ENCODE measurements at regions not wholly inside any gene's neighbourhood (a gene's known extent, or its start where the extent isn't known, plus 50 kb on each side); places are given as distances from the start of the nearest gene placed in this dataset.
"Not testable (repeated sequence)": the region's sequence is repeated elsewhere in the genome, so short reads cannot be mapped to it uniquely, and the experiment has no call there.

DNA sequence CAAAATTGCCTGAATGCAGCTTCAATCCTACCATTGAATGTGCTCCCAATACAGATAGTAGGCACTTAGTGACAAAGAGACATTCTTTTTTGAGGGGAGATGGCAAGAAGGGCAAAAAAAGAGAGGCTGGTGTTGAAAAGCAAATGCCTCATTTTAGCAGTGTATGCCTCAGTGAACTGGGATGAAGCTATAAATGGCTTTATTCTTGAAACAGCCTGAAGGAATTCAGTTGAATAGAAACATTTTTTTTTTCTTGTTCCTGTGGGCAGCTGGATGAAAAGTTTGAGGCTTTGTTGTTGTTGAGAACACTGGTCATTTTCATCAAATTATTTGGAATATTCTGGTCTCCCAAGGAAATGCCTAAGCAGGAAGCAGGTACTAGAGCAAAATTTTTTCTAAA, 228.9 kb downstream of the RNF144A start:
- no peak for DNase-seq

DNA sequence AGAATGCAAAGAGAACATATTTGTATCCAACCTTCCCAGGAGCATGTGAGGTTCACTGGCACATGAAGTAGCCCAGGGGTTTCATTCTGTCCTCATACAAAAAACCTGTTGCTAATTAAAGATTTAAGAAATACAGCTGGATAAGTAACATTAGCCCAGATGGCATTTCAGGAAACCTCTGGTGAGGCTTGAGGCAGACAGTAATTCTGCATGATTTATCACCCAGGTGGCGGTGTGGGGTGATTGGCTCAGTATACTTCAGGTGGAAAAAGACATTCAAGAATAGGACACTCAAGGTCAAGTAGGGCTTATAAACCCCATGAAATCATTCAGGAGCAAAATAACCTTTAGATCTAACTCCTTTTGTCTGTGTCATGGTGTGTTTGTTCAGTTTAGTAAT, 237.4 kb downstream of the RNF144A start:
- DNase-seq, result peak; percentile 51

DNA sequence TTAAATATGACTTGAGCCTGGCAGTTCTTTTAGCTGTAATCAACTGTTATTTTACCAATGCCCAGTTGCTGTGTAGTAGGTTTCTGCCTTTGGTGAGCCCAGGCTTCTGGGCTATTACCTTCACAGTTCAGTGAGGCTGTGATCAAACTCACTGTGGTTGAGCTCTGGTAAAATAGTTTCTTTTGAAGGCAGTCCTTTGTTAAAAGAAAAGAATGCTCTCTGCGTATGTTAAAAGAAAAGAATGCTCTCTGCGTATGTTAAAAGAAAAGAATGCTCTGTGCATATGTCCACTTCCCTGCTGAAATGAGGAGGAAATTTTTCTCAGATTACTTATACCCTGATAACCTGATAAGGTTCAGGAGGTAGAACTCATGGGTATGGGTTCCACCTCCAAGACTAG, 244.3 kb downstream of the RNF144A start:
- DNase-seq, result no peak

DNA sequence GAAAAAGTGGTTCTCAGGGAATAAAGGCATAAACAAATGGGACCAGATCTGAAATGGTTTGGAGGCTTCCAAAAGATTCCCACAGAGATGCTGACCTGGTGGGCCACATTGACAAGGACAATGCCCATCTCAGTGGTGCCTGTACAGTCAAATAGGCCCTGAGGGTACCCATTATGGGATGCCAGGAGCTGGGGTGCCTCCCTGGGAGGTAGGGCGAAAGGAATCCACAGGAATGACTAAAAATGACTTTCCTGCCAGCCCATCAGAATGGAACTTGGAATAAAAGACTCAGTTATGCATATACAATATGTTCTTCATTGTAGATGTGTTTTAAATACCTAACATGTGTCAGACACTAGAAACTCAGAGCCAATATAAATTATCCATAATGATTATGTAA, 248.5 kb downstream of the RNF144A start:
- no peak for DNase-seq

DNA sequence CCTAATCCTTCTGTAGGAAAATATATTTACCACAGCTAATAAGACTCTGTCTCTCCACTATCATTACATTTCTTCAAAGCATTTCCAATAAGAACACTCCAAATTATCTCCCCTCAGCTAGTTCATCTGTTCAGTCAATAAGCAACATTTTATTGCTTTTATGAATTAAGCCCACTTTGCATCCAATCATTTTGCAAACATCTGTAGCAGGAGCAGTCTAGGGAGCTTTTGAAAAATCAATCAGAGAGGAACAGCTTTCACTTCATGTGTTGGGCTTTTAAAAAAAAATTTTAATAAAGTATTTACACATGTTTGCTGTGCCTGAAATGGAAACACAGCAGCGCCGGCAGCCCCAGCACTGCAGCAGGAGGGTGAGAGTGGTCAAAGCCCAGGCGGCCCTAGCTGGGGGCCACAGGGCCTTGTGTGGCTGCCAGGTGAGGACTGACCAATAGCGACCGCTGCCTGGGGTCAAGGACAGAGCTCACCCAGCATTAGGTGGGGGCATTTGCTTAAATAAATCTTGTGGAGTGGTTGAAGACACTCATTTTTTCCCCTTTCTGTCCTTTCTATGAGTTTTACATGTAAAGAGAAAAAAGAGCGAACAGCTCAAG, 250.7 kb downstream of the RNF144A start:
- DNase-seq, result no peak

DNA sequence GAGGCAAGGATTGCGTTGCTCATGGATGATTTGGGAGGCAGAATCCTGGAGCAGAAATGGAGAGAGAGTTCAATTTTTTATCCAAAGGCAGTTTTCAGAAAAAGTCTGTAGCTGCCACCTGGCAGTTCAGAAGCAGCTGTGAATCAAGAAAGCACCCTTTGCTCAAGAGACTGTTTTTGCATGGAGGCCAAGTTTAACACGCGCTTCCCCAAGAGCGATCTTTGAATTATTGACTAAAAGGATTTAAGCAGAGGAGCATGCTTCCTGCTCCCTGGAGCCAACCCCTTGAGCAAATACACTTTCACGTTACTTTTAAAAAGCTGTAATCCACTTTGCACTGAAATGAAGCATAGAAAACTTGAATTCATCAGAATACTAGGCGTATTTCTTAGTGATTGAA, 252.4 kb downstream of the RNF144A start:
- no peak for DNase-seq

DNA sequence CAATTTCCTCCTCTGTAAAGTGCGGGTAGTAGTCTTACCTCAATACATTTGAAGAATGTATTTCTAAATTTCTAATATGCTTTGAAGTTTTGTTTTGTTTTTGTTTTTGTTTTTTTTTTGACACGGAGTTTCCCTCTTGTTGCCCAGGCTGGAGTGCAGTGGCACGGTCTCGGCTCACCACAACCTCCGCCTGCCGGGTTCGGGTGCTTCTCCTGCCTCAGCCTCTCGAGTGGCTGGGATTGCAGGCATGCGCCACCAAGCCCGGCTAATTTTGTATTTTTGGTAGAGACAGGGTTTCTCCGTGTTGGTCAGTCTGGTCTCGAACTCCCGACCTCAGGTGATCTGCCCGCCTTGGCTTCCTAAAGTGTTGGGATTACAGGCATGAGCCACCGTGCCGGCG, 261.8 kb downstream of the RNF144A start:
- DNase-seq, result not testable (repeated sequence)

DNA sequence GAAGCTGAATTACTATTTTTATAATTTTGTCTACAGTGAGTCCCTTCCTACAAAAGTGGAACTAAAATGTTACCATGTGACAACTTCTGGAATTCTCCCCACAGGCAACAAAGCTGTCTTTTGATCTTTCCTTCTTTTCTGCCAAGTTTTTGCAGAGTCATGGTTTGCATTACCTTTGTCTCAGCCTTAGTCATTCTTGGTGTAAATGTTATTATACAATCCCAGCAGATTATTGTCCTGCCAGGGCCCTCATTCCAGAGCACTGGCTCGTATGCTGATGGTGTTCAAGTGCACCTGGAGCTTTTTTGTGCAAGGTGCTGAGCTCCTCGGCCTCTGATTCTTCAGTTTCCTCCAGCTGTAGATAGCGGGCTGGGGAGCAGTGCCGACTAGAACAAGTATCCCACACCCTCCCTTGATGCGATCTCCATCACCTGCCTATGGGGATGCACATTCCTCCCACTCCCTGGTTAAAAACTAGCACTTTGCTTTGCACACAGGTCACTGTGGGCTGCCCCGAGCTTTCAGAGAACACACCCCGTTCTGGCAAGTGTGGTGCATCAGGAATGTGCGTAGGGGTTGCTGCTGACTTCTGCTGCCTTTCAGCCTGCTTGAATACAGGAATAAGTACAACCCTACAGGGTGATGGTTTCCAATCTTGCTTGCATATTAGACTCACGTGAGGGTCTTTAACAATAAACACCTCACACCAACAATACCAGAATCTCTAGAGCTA, 263.6 kb downstream of the RNF144A start:
- DNase-seq, result no peak

DNA sequence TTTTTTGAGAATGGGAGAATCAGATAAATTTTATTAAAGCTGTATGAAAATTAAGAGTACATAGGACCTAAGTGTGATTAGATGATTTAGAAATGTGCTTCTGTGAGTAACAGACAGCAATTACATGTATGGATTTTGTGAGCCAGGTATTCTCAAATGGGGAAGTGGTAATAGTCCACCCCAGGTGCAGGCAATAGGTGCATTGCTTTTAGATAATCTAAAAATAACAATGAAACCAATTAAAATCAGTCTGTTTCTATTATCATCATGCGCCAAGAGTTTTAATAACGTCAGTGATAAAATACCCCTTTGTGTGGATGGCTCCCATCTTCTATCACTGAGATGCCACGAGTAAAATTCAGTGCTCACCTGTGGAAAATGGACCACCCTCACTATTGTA, 265.3 kb downstream of the RNF144A start:
- no peak for DNase-seq

DNA sequence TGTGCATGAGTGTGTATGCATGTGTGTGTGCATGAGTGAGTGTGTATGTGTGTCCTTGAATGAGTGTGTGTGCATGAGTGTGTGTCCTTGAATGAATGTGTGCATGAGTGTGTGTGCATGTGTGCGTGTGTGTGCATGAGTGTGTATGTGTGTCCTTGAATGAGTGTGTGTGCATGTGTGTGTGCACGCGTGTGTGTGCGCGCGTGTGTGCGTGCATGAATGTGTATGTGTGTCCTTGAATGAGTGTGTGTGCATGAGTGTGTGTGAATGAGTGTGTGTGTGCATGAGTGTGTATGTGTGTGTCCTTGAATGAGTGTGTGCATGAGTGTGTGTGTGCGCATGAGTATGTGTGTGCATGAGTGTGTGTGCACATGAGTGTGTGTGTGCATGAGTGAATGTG, 271.9 kb downstream of the RNF144A start:
- no peak for DNase-seq

DNA sequence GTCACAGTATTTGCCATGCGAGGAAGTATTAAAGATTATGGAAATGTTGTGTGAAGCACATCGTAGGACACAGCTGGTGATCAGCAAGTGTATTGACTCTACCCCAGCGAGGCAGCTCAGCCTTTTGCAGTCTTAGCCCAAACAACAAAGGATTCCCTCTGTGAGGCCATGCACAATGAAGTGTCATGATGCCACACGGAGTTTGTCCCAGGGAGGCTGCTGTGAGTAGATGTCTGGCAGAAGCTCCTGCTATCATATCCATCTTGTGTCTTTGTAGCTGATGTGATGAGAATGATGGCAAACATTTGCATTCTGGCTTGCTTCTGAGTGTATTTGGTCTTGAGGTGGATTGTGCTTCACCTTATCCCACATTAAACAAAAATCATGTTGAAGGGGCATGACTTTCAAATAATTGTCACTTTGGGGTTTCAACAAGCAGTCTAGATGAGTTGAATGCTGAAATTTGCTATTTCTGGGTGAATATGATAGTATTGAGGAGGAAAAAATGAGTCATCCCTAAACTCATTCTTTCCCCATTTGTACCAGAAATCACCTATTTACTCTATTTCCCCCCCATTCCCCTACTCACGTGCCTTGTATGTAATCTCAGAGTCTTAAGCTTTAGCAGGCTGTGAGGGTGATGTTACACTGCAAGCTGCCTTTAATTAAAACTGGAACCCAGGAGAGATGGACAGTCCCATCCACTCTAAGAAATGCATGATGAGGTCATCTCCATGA, 273.5 kb downstream of the RNF144A start:
- DNase-seq, result no peak

DNA sequence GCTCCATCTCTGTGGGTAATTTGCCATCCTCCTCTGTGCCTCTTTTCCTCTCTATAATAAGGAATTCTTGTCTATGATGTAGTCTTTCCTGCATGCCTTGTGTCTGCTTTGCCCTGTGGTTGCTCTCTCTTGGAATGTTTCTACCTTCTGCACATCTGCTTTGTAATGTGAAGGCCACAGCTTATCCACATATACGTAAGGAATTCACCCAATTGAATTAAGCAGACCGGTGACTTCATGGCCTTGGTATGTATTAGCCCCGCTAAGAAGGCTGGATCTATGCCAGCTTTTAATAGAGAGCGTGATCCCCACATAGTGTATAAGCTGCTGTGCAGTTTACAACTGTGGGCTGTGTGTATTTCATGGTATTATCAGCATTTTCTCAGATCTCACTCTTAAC, 274.7 kb downstream of the RNF144A start:
- DNase-seq, result peak; percentile 80

DNA sequence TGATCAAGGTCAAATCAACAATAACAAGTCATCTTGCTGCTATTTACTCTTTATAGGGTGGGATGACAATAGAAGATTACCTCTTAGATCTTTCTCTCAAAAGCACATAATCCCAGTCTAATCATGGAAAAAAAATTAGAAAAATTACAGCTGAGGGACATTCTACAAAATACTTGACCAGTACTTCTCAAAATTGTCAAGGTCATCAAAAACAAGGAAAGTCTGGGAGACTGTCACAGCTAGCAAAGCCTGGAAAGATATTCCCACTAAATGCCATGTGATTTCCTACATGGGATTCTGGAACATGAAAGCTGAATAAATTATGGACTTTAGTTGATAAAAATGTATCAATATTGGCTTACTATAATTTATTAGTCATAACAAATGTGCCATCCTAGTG, 276.2 kb downstream of the RNF144A start:
- DNase-seq, result no peak

DNA sequence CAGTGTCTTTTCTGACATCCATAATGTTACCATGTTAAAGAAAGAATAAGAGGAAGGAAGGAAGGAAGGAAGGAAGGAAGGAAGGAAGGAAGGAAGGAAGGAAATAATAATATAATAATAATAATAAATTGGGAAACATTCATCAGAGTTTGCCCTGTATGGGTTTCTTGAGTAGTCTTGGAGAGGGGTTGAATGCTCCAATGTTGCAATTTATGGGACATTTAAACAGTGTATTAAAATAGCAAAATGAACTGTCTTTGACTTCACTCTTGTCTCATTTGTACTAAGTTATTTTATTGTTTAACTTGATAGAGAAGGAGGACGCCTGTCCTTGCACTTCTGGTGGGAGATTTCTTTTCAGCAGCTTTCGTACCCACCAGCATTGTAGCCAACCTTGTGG, 277.7 kb downstream of the RNF144A start:
- no peak for DNase-seq

DNA sequence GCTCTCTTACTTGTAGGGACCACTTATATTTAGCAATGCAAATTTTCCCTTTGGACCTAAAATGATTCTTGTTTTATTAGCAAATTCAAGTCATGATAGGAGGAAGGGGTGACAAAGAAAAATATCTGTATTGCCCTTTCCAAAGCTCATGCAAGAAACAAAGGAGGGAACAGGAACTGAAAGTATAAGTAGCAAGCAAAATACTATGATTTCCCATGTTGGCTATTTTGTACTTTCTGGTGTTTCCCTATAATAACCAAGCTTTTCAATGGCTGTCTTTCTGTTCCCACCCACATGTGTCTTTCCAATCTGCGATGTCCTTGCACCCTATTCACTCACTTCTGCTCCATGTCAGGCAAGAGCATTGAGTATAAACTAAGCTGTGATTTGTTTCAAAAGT, 279.7 kb downstream of the RNF144A start:
- DNase-seq, result no peak

DNA sequence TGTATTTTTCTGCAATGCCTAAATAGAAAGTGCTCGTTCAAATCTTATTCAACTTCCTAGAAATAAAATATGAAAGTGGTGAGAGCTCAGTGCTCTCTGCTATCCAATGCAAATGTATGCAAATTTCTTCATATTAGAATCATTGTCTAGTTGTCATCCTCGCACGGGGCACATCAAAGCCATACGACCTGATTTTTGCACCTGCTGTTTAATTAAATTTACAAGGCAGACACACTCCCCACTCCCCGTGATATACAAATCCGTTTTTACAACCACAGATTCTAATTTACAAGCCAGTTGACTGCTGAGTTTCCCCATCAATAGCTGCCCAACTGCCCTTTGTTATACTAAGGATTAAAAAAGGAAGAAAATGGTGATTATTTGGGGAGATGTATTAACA, 284.6 kb downstream of the RNF144A start:
- no peak for DNase-seq

DNA sequence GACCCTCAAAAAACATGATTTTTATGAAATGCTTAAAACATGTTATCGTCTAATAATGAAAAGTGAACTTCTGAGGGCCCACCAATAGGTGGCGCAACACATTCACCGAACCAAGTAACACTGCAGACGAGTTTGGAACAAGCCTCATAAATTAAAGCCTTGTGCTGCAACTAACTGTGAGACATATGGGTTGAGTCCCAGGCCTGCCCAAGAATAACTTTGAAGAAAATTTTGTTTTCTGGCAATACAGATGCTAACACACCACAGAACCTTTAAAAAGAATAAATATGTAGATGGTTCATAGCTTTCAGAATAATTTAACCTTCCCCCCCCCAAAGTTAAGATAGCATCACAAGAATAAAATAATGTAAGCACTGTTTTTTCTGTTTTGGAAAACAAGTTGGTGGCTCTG, 285.9 kb downstream of the RNF144A start:
- peak; percentile 74 for DNase-seq

DNA sequence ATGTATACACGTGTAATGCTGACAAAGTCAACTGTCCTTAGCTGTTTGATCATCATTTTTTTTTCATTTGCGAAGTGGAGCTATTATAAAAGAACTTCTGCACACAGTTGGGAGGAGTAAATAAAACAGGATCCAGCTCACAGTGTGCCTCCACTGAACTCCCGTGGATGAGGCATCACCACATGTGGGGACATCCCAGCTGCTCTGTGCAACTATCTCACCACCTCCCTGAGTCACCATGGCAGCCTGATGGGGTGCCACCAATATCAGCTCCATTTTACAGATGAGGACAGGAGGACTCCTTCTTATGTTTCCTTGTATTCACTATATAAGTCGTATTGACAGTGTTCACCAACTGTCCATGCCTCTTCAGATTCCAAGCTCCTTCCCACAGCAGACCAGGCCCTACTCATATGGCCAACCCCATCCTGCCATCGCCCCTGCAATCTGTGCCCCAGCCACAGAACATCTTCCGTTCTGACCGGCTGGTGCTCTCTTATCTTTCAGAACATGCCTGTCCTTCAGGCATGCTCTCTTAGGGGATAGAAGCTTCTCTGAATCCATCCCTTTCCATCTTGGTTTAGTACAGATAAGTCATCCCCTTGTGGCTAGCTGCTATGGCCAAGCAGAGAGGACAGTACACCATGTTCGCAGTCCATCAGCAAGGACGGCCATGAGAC, 288.1 kb downstream of the RNF144A start:
- no peak for DNase-seq

DNA sequence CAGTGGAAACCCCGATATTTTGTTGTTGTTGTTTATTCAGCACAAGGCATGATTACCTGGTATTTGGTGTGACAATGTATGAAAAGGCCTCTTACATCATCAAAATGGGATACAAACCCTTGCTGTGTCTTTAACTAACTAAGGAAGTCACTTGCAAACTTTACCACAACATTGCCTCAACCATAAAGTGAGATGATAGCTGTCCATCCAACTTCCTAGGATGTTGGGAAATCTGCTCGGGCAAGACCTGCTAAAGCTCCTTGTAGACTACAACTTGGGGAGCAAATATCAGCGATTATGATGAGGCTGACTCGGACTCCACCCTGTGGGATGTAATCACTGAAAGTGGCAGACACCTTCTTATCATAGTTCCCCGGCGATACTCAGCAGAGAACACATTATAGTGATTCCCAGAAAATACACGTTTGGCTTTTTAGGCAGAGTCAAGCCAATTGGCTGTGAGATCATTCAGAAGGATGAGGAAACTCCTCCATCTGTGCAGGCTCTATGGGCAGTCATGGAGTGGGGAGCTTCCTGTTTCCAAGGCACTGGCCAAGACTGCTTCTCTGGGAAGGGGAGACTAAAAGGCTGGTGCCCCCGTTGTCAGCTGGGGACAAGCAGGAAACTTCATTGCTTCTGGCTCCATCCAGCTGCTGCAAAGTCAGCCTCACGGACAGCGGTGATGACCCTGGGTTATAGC, 289.0 kb downstream of the RNF144A start:
- no peak for DNase-seq

DNA sequence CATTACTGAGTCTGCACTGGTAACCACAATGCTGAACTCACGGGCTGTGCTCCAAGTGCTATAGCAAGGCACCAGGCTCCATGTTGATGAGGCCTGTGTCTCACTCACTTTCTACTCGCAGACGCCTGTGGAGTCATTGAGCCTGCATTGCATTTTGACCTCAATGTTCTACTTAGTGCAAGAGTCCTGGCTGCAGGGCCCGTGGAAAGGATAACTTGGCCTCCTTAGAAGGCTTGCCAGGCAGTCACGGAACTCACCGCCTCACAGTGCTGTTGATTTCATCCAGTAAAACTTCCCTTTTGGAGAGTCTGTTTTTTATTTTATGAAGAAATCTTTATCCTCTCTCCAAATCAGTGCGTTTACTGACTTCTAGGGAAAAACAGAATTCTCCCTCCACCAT, 290.4 kb downstream of the RNF144A start:
- no peak for DNase-seq

DNA sequence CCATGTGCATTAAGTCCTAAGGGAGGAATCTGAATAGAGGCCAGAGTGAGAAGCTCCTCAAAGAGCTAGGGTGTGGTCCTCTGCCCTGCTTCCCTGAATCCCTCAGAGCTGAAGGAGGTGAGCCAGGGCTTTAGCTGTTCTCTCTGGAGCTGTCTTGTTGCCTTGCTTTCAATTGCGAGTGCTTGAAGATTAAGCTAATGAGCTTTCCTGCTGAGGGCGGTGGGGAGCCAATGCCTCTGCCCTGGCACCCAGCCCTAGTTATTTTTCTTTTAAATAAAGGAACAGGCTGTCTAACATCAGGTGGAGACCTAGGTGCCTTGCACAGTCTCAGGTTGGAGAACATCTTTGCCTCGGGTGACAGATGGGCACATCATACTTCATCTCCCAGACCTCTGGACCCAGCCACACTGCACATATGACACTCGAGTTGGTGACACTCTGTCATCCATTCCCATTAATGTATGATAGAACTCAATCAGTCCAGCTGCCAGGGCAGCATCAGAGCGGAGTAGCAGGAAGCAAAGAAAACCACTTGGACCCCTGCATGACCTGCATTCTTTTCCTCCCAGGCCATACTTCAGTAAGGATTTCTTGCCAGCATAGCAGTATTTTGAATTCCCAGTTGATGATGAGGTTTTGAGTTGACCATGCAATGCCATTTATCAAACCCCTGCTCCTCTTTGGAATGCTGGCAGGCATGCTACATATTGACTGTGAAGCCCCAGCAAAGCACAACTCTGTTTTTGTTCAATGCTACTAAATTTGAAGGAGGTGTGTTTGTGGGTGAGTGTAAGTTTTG, 292.7 kb downstream of the RNF144A start:
- DNase-seq, result no peak

Measured in left kidney (tissue), 1 donor.